DND-41 (cell line): ENCODE measurements at regions not wholly inside any gene's neighbourhood (a gene's known extent, or its start where the extent isn't known, plus 50 kb on each side); places are given as distances from the start of the nearest gene placed in this dataset.

Source experiments
- ATAC-seq: fragments of 200-7000 bp; cut with Tn5 transposase; 3 replicates; pipeline ENCODE4 v1.9.1; 2021; ENCODE audit warnings: low read depth; ENCODE audit not compliant: insufficient read depth
- DNase-seq: peaks from one replicate; pipeline ENCODE4 v3.0.0-alpha.2; 2020
- H2AFZ ChIP-seq: 2 replicates; pipeline ENCODE4 v1.6.0; 2012; ENCODE audit warnings: low read depth, low read length
- H3K27ac ChIP-seq: 2 replicates; pipeline ENCODE4 v1.5.1; 2012; ENCODE audit warnings: low read length, inconsistent platforms
- H3K27me3 ChIP-seq: fragments of 200-600 bp; sonication (generic); 2 replicates; pipeline ENCODE4 v1.6.0; 2012; ENCODE audit warnings: low read length, mild to moderate bottlenecking, inconsistent platforms; ENCODE audit not compliant: insufficient read depth, poor library complexity
- H3K36me3 ChIP-seq: 2 replicates; pipeline ENCODE4 v1.5.1; 2012; ENCODE audit warnings: low read length, inconsistent platforms; ENCODE audit not compliant: insufficient read depth
- H3K4me1 ChIP-seq: 2 replicates; pipeline ENCODE4 v1.5.1; 2012; ENCODE audit warnings: mild to moderate bottlenecking, low read length; ENCODE audit not compliant: insufficient read depth
- H3K4me2 ChIP-seq: 2 replicates; pipeline ENCODE4 v1.6.0; 2012; ENCODE audit warnings: mild to moderate bottlenecking, moderate library complexity, low read length, inconsistent platforms; ENCODE audit not compliant: insufficient read depth
- H3K4me3 ChIP-seq, 2 experiments: fragments of 200-600 bp in 1 of 2; shearing (Covaris generic) in 1 of 2; 2 replicates each; pipeline ENCODE4 v1.5.1; 2012 to 2016; ENCODE audit warnings: inconsistent platforms in 2 of 2, low read length in 2 of 2, mild to moderate bottlenecking in 2 of 2, low read depth in 1 of 2, moderate library complexity in 1 of 2
- H3K79me2 ChIP-seq: 2 replicates; pipeline ENCODE4 v1.6.0; 2012; ENCODE audit warnings: low read length, inconsistent platforms; ENCODE audit not compliant: insufficient read depth
- H3K9ac ChIP-seq: 2 replicates; pipeline ENCODE4 v1.6.0; 2012; ENCODE audit warnings: low read depth, mild to moderate bottlenecking, inconsistent platforms, low read length, moderate library complexity
- H3K9me3 ChIP-seq: 2 replicates; pipeline ENCODE4 v1.5.1; 2012; ENCODE audit warnings: low read length, moderate library complexity, mild to moderate bottlenecking, inconsistent platforms; ENCODE audit not compliant: insufficient read depth, severe bottlenecking
- H4K20me1 ChIP-seq: 2 replicates; pipeline ENCODE4 v1.6.0; 2012; ENCODE audit warnings: low read length; ENCODE audit not compliant: insufficient read depth
- CTCF ChIP-seq: IDR thresholded peaks from 2 replicates; pipeline ENCODE4 v1.5.1; 2012; ENCODE audit warnings: borderline replicate concordance, low read length, moderate library complexity, mild to moderate bottlenecking; ENCODE audit not compliant: poor library complexity, severe bottlenecking; ENCODE audit errors: extremely low read depth
- EZH2 ChIP-seq: IDR thresholded peaks from 3 replicates; pipeline ENCODE4 v1.6.1; 2012; ENCODE audit warnings: borderline replicate concordance, low read depth, mild to moderate bottlenecking, moderate library complexity, low read length, inconsistent platforms; ENCODE audit not compliant: severe bottlenecking

DNA sequence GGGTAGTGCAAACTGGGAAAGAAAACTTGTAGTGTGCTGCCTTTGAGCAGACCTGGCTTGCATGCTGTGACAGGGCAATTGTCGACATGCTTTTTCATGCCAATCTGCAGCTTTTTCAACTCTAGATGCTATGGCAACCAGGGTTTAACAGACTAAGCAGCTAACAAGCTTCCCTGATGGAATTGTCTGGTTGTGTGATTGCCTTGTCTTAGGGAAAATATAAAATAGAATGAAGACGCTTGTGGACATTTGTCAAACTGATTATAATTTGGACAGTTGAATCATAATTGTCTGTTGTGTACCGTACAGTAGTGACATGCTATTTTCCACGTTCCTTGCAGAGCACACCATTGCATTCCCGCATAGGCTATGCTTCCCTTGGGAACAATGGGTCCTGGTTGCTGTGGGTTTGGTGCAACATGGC is 113.0 kb downstream of the FOXG1 start:
- Histone ChIP-seq H3K27ac (no peak overlapping the region), H3K36me3 (no peaks in the 10 kb centered on the region), H3K4me3 (no peak overlapping the region), H3K4me2 (no peak overlapping the region), H4K20me1 (no peaks in the 10 kb centered on the region), H3K79me2 (no peaks in the 10 kb centered on the region), H3K4me1 (no peaks in the 10 kb centered on the region), H2AFZ (no peak overlapping the region), H3K9ac (no peak overlapping the region), H3K27me3 (no peaks in the 10 kb centered on the region), H3K9me3 (no peaks in the 10 kb centered on the region)
- ATAC-seq (no peak), DNase-seq (no peak)
- no peak for TF ChIP-seq EZH2
- TF ChIP-seq CTCF: no peak

DNA sequence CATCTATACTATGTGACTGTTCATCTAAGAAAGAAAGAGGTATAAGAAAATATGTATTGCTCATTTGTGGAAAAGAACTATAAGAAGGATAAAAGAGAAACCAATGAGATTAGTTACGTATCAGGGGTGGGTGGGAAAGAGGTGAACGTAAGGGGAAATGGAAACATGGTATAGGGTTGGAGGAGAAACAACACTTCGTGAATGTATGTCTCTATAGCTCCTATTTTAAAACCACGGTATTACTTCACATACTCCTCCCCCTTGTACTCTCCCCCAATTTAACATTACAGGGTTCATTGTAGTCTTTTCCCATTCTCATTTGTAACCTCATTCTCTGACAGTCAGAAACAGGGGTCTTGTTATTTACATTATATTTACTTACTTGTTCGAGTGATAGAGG is 120.4 kb downstream of the FOXG1 start:
- Histone ChIP-seq H3K9me3 (no peaks in the 10 kb centered on the region), H3K4me3 (no peak overlapping the region), H3K27ac (no peak overlapping the region), H3K36me3 (no peaks in the 10 kb centered on the region), H3K4me1 (no peaks in the 10 kb centered on the region), H2AFZ (no peak overlapping the region), H3K27me3 (no peaks in the 10 kb centered on the region), H3K4me2 (no peak overlapping the region), H3K79me2 (no peaks in the 10 kb centered on the region), H4K20me1 (no peaks in the 10 kb centered on the region), H3K9ac (no peak overlapping the region)
- TF ChIP-seq EZH2 (no peak), CTCF (no peak)
- DNase-seq: no peak
- ATAC-seq: no peak

- Histone ChIP-seq H3K4me3 (no peak overlapping the region), H3K36me3 (no peaks in the 10 kb centered on the region)
- TF ChIP-seq CTCF (no peak), EZH2 (no peak)
These were observed 128.8 kb downstream of the FOXG1 start for GRCh38 chr14:28895389-28895788.

DNA sequence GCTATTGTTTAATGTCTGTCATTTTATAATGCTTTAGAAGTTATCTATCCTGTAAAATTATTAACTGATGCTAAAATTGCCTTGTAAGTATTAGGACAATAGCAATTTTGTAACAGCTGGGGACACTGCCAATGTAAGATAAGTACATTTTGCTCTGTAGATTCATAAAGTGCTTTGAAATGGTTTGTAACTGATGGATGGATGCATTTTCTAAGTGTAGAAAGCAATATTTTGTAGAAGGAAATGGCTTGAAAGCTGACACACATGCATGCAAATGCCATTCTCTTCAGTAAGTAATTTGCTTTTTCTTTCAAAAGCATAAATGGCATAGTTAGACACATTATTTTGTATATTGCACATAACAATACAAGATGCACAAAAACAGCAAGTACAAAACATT is 129.8 kb downstream of the FOXG1 start:
- Histone ChIP-seq H3K27ac (no peak overlapping the region), H4K20me1 (no peaks in the 10 kb centered on the region), H3K4me2 (no peak overlapping the region), H3K27me3 (no peaks in the 10 kb centered on the region), H3K9me3 (no peaks in the 10 kb centered on the region), H3K79me2 (no peaks in the 10 kb centered on the region), H3K4me3 (no peak overlapping the region), H2AFZ (no peak overlapping the region), H3K36me3 (no peaks in the 10 kb centered on the region), H3K4me1 (no peaks in the 10 kb centered on the region), H3K9ac (no peak overlapping the region)
- DNase-seq: no peak
- ATAC-seq: no peak
- TF ChIP-seq EZH2 (no peak), CTCF (no peak)

More at GRCh38 chr14:28895389-28895788, 128.8 kb downstream of the FOXG1 start:
- Histone ChIP-seq H2AFZ (no peak overlapping the region), H4K20me1 (no peaks in the 10 kb centered on the region), H3K27ac (no peak overlapping the region), H3K9ac (no peak overlapping the region), H3K4me2 (no peak overlapping the region), H3K79me2 (no peaks in the 10 kb centered on the region), H3K9me3 (no peaks in the 10 kb centered on the region), H3K4me1 (no peaks in the 10 kb centered on the region), H3K27me3 (no peaks in the 10 kb centered on the region)
- DNase-seq (no peak), ATAC-seq (no peak)
